HG02870 (cell line): ENCODE measurements at regions not wholly inside any gene's neighbourhood (a gene's known extent, or its start where the extent isn't known, plus 50 kb on each side); places are given as distances from the start of the nearest gene placed in this dataset.

Source experiments
- ATAC-seq: cut with Tn5 transposase; IDR thresholded peaks from one replicate; pipeline ENCODE4 v1.9.1; 2021; ENCODE audit warnings: mild to moderate bottlenecking, moderate library complexity; ENCODE audit not compliant: unreplicated experiment

DNA sequence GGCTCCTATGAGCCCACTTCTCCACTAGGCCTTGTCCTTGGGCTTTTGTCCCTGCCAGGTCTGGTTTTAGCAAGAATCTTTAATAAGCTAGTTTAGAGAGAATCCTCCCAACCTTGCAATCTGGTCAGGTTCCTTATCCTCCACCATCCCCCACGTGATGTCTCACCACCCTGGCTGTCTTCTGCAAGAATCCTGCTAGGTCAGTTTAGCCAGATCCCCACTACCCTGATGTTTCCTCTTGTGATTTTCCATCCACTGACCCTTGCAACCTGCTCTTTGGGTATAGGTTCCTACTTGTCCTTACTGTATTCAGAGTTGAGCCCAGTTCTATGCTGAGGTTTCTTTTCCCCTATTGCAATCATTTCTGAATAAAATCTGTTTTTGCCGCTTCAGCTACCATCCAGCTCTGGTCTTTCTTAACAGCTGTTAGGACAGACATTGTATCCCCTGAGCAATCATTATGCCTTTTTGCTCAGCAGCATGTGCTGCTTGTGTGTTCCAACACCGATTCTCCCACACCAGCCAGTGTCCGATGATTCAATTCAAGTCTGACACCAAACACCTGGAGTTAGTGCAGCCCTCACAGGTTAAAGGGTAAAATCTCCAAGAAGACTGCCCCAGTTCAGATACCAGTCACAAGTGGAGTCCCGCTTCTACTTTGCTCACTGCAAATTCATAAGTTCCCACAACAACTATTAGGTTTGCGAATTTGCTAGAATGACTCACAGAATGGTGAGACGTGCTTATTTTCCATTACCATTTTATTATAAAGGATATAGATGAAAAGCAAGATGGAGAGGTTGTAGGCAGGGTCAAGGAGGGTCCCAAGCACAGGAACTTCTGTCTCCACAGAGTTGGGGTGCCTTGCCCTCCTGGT, 62.2 kb upstream of the ADCY1 start:
- no peak for ATAC-seq

DNA sequence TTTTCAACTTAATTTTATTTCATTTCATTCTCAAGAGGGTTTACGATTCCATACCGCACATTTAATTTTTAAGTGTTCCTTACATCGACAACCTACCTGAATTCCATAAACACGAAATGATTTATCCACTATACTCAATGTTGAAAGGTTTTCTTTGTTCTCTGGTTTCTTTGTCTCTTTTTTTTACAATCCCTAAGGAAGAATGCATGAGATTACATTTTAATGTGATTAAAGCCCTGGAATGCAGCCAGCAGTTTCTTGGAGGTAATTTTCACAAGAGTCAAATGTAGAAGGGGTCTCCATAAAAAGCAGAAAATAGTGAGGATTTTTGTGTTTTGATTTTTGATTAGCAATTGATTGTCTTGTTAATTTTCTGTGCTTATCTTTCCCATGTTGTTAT, 59.2 kb upstream of the ADCY1 start:
- no peak for ATAC-seq

DNA sequence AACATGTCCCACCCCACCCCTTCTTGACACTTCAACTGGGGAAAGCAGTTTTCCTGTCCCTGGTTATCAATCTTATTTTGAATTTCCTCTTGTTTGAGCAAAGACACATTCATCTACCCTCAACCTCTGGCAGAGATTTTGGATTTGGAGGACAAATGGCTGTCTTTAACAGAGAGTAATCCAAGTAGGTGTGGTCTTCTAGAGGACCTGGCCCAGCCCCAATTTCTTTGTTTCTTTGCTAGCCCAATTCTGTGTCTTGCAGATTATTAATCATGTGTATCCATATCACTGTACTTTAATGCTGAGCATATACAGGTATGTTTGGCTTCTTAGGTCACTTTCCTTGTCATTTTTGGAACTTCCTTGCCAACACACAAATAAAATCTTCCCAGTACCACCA, 58.8 kb upstream of the ADCY1 start:
- ATAC-seq, result no peak
